Adipose tissue (tissue), 3 donors: ENCODE measurements at regions not wholly inside any gene's neighbourhood (a gene's known extent, or its start where the extent isn't known, plus 50 kb on each side); places are given as distances from the start of the nearest gene placed in this dataset.
"Not testable (repeated sequence)": the region's sequence is repeated elsewhere in the genome, so short reads cannot be mapped to it uniquely, and the experiment has no call there.

Experiments used
- H3K27ac ChIP-seq: one replicate; pipeline ENCODE4 v1.5.1; 2013; ENCODE audit warnings: low read depth, low read length
- WGBS, 3 donors: extraction: QIAGEN DNeasy Blood & Tissue Kit; methylation state at CpG; one replicate each; pipeline ENCODE4 v1.1.7; 2013; 5-methylcytosine and 5-hydroxymethylcytosine counted together
- donor health status: healthy with polysubstance abuse.
- donor health status: Bipolar disorder and iron deficiency.
- donor health status: healthy.

DNA sequence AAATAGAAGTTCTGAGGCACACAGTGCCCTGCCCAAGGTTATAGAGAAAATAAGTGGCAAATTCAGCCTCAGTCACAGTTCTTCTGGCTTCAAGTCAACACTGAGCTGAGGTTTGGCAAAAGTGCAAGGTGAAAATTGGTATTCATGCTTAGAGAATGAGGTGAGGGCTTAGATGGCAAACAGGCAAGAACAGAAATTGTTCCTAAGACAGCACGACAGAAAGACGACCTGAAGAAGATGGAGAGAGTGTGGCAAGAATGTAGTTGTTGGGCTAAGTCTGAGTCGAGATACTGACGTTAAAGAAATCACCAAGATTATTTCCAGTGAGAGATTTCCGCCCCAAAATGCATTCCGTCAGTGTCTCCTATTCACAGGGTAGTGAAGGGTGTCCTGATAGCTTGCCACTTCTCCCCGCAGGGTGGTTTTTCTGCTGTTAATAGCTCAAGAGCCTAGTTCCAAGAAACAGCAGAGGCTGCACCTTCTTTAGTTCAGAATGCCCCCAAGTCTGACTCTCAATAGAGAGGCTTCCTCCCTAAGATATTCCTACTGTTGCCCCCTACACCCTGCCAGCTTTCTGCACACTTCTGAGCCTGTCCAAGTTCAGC lies 260.8 kb upstream of the AMIGO2 start:
- 85 to 87% (median 87%) methylated on average over 7 of the region's 7 CpGs for WGBS, 3 donors
- H3K27ac ChIP-seq = no peak overlapping the region

- no peak overlapping the region for H3K27ac ChIP-seq
Measured at GRCh38 chr12:47337581-47337980, 257.8 kb upstream of the AMIGO2 start.

DNA sequence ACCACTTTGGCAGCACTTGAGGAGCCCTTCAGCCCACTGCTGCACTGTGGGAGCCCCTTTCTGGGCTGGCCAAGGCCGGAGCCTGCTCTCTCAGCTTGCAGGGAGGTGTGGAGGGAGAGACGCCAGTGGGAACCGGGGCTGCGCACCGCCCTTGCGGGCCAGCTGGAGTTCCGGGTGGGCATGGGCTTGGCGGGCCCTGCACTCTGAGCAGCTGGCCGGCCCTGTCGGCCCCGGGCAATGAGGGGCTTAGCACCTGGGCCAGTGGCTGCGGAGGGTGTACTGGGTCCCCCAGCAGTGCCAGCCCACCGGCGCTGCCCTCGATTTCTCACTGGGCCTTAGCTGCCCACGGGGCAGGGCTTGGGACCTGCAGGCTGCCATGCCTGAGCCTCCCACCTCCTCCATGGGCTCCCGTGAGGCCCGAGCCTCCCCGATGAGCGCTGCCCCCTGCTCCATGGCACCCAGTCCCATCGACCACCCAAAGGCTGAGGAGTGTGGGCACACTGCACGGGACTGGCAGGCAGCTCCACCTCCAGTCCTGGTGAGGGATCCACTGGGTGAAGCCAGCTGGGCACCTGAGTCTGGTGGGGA lies 253.6 kb upstream of the AMIGO2 start:
- WGBS, 3 donors = 95 to 98% (median 95%) methylated on average over 17 to 22 of the region's 22 CpGs

GRCh38 chr12:47328831-47329545 lies 249.2 kb upstream of the AMIGO2 start:
- WGBS, 3 donors = 75 to 94% (median 88%) methylated on average over 1 of the region's 1 CpG
- no peak overlapping the region for H3K27ac ChIP-seq

More for the DNA sequence above, 253.6 kb upstream of the AMIGO2 start:
- H3K27ac ChIP-seq = not testable (repeated sequence)

DNA sequence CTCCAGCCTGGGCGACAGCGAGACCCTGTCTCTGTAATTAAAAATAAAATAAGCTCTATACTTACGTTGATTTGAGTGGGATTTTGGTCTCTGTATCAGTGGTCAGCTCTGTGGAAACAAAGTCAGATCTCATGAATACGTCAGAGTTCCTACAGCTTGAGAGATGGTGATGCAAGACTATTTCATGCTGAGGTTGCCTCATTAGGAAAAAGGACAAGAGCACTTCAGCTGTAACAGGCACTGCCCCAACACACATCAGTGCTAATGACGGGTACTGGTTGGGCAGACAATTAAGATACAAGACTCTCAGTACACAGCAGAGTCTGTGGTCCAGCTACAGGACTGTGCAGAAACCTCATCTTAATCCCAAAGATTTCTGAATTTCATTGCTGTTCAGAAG lies 246.4 kb upstream of the AMIGO2 start:
- WGBS, 3 donors = 82 to 93% (median 86%) methylated on average over 5 of the region's 5 CpGs
- H3K27ac ChIP-seq = no peak overlapping the region

DNA sequence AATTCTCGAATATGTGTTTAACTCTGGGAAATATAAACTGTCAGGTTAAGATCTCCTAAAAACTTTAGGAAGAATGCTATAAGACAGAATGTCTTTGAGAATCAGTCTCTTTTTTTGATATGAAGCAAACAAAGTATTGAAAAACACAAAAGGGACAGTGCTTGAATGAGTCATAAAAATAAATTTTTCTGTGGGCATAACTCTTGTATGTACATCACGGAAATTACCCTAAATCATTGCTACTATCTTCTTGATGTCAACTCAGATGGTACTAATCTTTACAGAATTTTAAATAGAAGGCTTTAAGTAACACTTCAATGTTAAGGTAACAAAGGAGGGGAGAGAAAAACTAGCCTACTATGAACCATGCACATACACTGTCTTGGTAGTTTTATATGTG lies 244.0 kb upstream of the AMIGO2 start:
- WGBS, 3 donors = 60 to 84% (median 78%) methylated on average over 2 of the region's 2 CpGs
- no peak overlapping the region for H3K27ac ChIP-seq

GRCh38 chr12:47321436-47321835 lies 241.7 kb upstream of the AMIGO2 start:
- H3K27ac ChIP-seq = no peak overlapping the region
- 0 to 81% (median 63%) methylated on average over 2 of the region's 2 CpGs for WGBS, 3 donors

GRCh38 chr12:47319746-47320145 lies 240.0 kb upstream of the AMIGO2 start:
- H3K27ac ChIP-seq = no peak overlapping the region
- WGBS, 3 donors = 96 to 100% (median 100%) methylated on average over 1 of the region's 1 CpG

DNA sequence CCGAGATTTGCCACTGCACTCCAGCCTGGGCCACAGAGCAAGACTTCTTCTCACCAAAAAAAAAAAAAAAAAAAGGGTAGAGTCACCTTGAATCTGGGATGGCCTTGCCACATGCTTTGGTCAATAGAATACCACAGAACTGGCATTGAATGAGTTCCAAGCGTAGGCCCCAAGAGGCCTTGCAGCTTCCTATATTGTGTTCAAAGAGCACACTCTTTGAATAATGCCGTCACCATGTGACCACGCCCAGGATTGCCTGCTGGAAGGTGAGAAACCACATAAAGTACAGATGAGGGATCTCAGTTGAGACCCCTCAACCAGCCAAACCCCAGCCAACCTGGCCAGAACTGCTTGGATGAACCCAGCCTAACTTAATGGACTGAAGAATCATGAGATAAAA lies 239.2 kb upstream of the AMIGO2 start:
- H3K27ac ChIP-seq = no peak overlapping the region
- WGBS, 3 donors = 76 to 89% (median 79%) methylated on average over 4 of the region's 4 CpGs

GRCh38 chr12:47317175-47317915 lies 237.6 kb upstream of the AMIGO2 start:
- 52 to 75% (median 62%) methylated on average over 11 of the region's 11 CpGs for WGBS, 3 donors
- no peak overlapping the region for H3K27ac ChIP-seq

GRCh38 chr12:47316609-47317049 lies 236.9 kb upstream of the AMIGO2 start:
- 35 to 60% (median 38%) methylated on average over 2 of the region's 2 CpGs for WGBS, 3 donors
- H3K27ac ChIP-seq = no peak overlapping the region

DNA sequence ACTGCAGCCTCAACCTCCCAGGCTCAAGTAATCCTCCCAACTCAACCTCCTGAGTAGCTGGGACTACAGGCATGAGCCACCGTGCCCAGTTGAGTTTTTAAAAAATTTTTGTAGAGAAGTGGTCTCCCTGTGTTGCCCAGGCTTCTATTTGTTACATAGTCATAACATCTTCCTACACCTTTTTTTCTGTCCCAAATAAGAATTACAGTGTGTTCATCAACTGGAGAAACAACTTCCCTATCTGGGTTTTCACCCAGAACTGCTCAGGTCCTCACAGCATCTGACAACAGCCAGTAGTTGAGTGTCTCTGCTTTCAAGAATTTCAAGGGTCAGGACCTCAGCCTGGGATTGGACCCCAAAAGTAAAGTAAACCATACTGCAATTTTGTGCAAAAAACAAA lies 235.2 kb upstream of the AMIGO2 start:
- WGBS, 3 donors = 92 to 100% (median 98%) methylated on average over 1 of the region's 1 CpG

DNA sequence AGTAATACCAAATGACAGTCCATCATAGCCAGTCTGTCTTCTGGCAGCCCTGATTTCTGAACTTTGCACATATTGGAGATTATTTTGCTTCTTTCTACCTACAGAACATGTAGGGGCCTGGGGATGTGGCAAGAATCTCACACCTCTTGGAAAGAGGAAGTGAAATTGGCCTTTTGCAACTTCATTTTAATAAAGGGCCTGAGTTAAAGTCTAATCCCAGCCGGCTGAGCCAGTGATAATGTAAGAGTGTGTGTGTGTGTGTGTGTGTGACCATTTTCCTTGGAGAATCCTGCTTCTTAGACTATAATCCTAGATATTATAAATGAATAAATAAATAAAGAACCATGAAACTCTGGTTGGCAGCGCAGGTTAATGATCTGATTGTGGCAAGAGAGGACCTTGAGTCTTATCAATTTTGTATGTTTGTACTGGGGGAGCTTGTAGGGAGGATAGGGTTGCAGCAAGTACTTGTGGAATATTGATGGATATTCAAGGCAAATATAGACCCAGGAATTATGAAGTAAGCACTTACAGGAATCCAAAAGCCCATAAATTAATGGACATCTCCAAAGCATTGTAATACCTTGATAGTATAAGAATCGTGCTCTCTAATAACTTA lies 233.2 kb upstream of the AMIGO2 start:
- 22 to 83% (median 74%) methylated on average over 3 of the region's 3 CpGs for WGBS, 3 donors
- no peak overlapping the region for H3K27ac ChIP-seq

More for the DNA sequence above, 235.2 kb upstream of the AMIGO2 start:
- H3K27ac ChIP-seq = no peak overlapping the region

- 95 to 100% (median 97%) methylated on average over 1 of the region's 1 CpG for WGBS, 3 donors
Measured at GRCh38 chr12:47312147-47312546, 232.4 kb upstream of the AMIGO2 start.

GRCh38 chr12:47311568-47311967 lies 231.8 kb upstream of the AMIGO2 start:
- H3K27ac ChIP-seq = no peak overlapping the region
- WGBS, 3 donors = 84 to 93% (median 89%) methylated on average over 4 of the region's 4 CpGs

More at GRCh38 chr12:47312147-47312546, 232.4 kb upstream of the AMIGO2 start:
- no peak overlapping the region for H3K27ac ChIP-seq

DNA sequence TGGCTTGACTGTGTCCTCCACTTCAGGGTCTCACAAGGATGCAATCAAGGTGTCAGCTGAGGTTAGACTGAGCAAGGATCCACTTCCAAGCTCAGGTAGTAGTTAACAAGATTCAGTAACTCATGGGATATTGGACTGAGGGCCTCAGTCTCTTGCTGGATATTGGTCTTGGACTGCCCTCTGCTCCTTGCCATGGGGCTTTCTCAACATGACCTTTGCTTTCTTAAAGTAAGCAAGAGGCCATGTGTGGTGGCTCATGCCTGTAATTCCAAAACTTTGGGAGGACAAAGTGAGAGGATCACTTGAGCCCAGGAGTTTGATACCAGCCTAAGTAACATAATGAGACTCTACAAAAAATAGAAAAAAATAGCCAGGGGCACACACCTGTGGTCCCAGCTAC lies 231.3 kb upstream of the AMIGO2 start:
- H3K27ac ChIP-seq = no peak overlapping the region

DNA sequence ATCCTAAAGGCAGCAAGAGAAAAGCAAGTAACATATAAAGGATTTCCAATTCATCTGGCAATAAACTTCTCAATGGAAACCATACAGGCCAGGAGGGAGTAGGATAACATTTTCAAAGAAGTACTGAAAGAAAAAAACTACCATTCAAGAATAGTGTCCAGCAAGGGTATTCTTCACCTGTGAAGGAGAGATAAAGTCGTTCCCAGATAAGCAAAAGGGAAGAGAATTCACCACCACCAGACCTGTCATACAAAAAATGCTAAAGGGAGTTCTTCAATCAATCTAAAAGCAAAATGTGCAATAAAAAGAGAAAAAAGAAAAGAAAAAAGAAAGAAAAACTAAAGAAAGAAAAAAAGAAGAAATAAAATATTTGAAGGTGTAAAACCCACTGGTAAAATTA lies 228.9 kb upstream of the AMIGO2 start:
- no peak overlapping the region for H3K27ac ChIP-seq
- WGBS, 3 donors = 63 to 89% (median 83%) methylated on average over 1 of the region's 1 CpG

GRCh38 chr12:47307680-47308399 lies 228.1 kb upstream of the AMIGO2 start:
- no peak overlapping the region for H3K27ac ChIP-seq
- WGBS, 3 donors = 49 to 57% (median 52%) methylated on average over 7 of the region's 7 CpGs
